GM23338 (cell line): ENCODE measurements at regions not wholly inside any gene's neighbourhood (a gene's known extent, or its start where the extent isn't known, plus 50 kb on each side); places are given as distances from the start of the nearest gene placed in this dataset.
"Not testable (repeated sequence)": the region's sequence is repeated elsewhere in the genome, so short reads cannot be mapped to it uniquely, and the experiment has no call there.

Experiments used
- CREB1 ChIP-seq: fragments of 250-450 bp; sonication (Bioruptor Pico); IDR thresholded peaks from 2 replicates; pipeline ENCODE4 v1.5.0; 2020; ENCODE audit warnings: low read depth, mild to moderate bottlenecking, moderate library complexity
- CTCF ChIP-seq, 2 experiments: fragments of 200-600 bp in 1 of 2; sonication (generic) in 1 of 2; conservative IDR thresholded peaks; 2 replicates each; pipeline versions ENCODE4 v1.5.1 to v1.6.1; 2016 to 2017; ENCODE audit warnings: antibody characterized with exemption in 2 of 2, low read depth in 2 of 2, mild to moderate bottlenecking in 2 of 2, moderate library complexity in 1 of 2
- ETS1 ChIP-seq: IDR thresholded peaks from 2 replicates; pipeline ENCODE4 v1.6.1; 2016; ENCODE audit warnings: antibody characterized with exemption
- EZH2 ChIP-seq: fragments of 200-600 bp; sonication (generic); IDR thresholded peaks from one replicate; pipeline ENCODE4 v1.8.0; 2017; ENCODE audit warnings: antibody characterized with exemption, mild to moderate bottlenecking, low read depth; ENCODE audit not compliant: unreplicated experiment
- EZH2phosphoT487 ChIP-seq: fragments of 200-600 bp; sonication (generic); IDR thresholded peaks from one replicate; pipeline ENCODE4 v1.8.1; 2018; ENCODE audit warnings: antibody characterized with exemption; ENCODE audit not compliant: unreplicated experiment
- JUNB ChIP-seq: IDR thresholded peaks from one replicate; pipeline ENCODE4 v1.6.1; 2016; ENCODE audit warnings: antibody characterized with exemption; ENCODE audit not compliant: unreplicated experiment
- NANOG ChIP-seq: IDR thresholded peaks from 2 replicates; pipeline ENCODE4 v1.6.1; 2016; ENCODE audit warnings: antibody characterized with exemption, borderline replicate concordance
- POLR2AphosphoS5 ChIP-seq: IDR thresholded peaks from 2 replicates; pipeline ENCODE4 v1.6.1; 2016; ENCODE audit warnings: antibody characterized with exemption, low read depth
- REST ChIP-seq: IDR thresholded peaks from one replicate; pipeline ENCODE4 v1.6.1; 2018; ENCODE audit warnings: antibody characterized with exemption; ENCODE audit not compliant: unreplicated experiment
- STAT1 ChIP-seq: IDR thresholded peaks from one replicate; pipeline ENCODE4 v1.6.1; 2016; ENCODE audit warnings: antibody characterized with exemption; ENCODE audit not compliant: unreplicated experiment
- ZNF331 ChIP-seq: fragments of 250-450 bp; sonication (Bioruptor Pico); IDR thresholded peaks from 2 replicates; pipeline ENCODE4 v1.5.0; 2020; ENCODE audit warnings: low read depth, mild to moderate bottlenecking, moderate library complexity

GRCh38 chr9:64016845-64017406 is 1268.1 kb downstream of the FOXD4L5 start:
- TF ChIP-seq CTCF (conservative IDR thresholded peaks at IDR 0.05; ENCODE audit: low read depth in 2 of 2); REST; POLR2AphosphoS5; EZH2; EZH2phosphoT487; JUNB; ETS1; CREB1; NANOG; ZNF331 (CRISPR knock-in tag); STAT1: not testable (repeated sequence)
